ENCODE measurements at regions not wholly inside any gene's neighbourhood (a gene's known extent, or its start where the extent isn't known, plus 50 kb on each side); places are given as distances from the start of the nearest gene placed in this dataset.
"Not testable (repeated sequence)": the region's sequence is repeated elsewhere in the genome, so short reads cannot be mapped to it uniquely, and the experiment has no call there.

DNA sequence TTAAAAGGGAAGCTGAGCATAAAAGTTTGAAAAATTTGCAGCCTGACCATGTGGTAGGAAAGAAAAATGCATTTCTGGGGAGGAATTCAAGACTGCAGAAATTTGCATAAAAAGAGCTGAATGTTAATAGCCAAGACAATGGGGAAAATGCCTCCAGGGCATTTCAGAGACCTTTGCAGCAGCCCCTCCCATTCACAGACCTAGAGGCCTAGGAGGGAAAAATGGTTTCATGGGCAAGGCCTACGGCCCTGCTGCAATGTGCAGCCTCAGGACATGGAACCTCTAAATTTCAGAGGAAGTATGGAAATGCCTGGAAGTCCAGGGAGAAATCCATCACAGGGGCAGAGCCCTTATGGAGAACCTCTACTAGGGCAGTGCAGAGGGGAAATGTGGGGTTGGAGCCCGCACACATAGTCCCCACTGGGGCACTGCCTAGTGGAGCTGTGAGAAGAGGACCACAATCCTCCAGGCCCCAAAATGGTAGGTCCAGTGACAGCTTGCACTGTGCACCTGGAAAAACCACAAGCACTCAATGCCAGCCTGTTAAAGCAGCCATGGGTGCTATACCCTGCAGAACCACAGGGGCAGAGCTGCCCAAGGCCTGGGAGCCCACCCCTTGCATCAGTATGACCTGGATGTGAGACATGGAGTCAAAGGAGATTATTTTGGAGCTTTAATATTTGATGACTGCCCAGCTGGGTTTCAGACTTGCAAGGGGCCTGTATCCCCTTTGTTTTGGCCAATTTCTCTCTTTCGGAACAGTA, 243.8 kb downstream of the DNAJB9 start:
- no peak for DNase-seq (ENCODE audit: low read depth in 2 of 2)

DNA sequence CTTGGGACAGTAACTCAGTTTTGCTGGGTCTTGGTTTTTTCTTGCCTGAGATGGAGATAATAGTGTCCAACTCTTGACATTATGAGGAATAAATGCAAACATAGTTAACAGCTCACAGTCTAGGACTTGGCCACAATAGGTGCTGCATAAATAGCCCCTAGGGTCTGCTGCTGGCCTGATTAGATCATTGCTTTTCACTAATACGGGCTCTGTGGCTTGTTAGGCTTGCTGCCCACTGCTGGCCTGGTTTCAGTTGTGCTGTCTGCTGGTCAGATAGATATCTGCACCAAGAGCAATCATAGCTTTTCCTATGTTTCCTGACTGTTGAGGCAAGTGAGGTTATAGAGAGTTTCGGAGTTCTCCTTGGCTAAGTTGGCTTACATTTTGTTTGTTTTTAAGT, 246.1 kb downstream of the DNAJB9 start:
- DNase-seq (ENCODE audit: low read depth in 2 of 2), result no peak

DNA sequence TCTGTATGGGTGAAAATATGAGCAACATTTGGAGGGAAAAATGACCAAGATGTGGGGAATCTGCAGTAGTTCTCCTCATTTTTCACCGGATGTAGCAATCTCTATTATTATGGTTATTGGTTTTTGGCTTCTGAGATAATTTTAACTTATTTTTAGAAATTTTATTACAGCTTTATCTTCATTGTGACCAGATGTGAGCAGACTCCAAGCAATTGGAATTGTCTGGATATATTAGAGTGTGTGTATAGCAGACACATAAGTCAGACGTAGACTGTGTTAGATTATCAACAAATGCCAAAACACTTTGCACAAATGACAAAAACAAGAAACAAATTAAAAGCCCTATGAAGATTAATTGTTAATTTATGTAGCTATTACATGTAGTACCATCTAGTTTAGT, 249.1 kb downstream of the DNAJB9 start:
- DNase-seq (ENCODE audit: low read depth in 2 of 2), result no peak

DNA sequence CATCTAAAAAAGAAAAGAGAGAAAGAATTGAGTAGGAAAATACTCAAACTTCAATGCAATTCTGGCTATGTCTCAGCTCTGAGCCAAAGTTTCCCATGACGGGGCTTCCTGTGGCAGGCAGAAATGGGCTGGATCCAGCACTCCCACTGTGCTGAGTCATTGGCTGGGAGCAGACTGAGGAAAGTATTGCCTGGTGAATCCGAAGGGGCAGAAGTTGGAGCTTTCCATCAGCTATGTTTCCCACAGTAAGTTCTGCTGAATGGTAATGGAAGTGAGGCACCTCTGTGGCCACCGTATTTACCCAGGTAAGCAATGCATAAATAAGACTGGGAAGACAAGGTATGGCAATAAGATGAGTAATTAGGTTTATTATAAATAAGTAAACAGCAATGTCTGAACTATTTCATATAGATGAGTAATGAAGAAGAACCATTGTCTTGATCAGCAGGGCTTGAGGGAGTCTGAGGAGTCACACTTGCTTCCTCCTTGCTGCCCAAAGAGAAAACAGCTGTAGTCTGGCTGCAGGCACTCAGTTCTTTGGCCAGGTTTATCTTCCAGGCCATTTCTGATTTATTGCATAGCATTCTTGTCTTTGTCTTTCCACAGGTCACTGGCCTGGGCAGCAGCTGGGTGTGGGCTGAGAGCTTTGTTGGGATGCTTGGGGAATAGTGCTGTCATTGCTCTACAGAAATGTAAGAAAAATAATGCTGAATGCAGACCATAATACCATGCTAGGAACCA, 255.3 kb downstream of the DNAJB9 start:
- DNase-seq (ENCODE audit: low read depth in 2 of 2), result no peak

DNA sequence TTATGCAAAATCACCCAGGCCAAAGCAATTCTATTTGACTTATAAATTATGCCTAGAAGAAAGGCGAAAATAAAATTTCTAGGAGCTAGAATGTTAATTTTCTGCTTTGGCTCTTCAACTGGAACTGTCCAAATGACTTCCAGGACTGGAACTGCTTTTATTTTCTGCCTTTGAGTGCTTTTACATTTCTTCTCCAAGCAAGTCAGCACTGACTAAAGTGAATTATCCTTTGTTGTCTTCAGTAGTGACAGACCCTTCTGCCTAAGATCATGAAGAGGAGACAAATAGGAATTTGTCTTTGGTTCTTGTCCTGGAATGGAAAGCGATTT, 255.9 kb downstream of the DNAJB9 start:
- DNase-seq (ENCODE audit: low read depth in 2 of 2), result no peak

DNA sequence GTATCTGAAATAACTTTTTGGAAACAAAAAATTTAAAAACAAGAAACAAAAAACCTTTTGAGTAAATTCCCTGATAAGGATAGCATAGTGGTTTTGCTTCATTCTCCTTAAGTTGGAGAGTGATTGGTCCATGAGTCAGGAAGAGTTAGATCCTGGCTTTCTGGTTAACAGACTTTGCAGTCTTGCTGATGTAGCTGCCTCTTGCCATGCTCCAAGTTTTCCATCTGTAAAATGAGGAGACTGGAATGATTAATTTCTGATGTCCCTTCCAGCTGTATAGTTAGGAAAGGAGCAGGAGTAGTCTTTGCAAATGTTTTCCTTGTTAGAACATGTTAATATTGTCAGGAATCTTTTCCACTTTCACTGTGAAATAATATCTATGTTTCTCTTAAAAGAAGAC, 266.6 kb downstream of the DNAJB9 start:
- DNase-seq (ENCODE audit: low read depth in 2 of 2), result no peak

DNA sequence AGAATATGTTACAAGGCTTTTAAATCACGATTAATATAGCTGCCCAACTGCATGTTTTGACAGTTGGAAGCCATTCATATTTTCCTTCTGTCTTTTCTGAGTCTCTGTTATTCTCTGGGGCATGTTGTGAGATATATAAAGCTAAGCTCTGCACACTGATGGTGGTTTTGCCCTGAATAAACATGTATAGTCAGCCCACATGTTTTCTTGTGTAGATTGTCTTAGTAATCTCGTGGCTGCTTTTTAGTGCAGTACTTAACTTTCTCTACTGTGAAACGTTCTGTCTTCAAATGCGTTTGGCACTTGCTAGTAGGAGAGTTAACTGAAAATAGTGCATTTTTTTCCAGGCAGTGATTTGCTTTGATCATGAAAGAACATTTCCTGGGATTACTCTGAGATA, 268.5 kb downstream of the DNAJB9 start:
- no peak for DNase-seq (ENCODE audit: low read depth in 2 of 2)

DNA sequence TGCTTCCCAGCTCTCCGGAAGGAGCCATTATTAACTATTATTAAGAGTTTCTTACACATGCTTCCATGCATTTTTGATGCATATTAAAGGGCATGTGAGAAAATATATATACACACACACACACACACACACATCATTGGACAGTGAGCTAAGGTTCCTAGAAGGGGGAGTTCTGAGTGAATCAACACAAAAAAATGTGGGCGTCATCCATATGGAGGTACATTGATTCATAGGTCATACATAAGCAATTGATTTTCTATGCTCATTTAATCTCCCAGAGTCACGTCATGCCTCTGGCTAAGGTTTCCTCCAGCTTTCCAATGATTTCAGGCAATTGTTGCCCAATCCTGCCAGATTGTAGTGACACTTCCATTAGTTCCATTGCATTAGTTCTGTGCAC, 269.4 kb downstream of the DNAJB9 start:
- DNase-seq (ENCODE audit: low read depth in 2 of 2), result no peak

DNA sequence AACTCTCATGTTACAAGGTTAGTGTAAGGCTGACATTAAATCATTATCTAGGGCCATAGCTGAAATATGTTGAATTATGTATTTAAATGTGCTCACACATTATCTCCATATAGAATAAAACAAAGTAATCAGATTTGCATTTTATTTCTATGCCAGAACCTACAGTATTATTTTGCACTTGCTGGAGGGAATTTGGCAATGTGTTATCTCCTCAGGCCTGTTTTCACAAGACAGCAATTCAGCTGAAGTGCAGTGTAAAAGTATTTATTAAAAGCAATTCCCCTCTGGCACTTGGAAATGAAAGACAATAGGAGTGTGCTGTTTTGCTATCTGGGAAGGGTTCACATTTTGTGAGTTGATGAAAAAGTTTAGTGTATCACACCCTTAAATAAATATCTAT, 276.3 kb downstream of the DNAJB9 start:
- no peak for DNase-seq (ENCODE audit: low read depth in 2 of 2)

DNA sequence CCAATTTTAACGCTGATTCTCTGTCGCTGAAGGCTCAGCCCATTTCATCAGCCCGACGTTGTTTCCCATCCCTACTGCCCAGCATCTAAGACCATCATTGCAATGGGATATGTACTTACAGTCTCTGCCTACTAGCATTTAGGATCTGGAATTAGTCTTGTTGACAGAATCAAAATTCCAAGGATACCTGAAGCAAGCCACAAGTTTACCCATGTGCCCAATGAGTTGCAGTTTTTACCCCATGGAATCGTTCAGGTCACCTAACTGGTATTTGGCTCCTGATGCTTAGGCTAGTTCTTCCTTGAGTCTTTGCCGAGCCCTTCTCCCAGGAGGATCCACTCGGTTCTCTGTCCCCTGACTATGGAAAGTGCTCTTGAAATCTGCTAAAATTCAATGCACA, 276.8 kb downstream of the DNAJB9 start:
- DNase-seq (ENCODE audit: low read depth in 2 of 2), result no peak

DNA sequence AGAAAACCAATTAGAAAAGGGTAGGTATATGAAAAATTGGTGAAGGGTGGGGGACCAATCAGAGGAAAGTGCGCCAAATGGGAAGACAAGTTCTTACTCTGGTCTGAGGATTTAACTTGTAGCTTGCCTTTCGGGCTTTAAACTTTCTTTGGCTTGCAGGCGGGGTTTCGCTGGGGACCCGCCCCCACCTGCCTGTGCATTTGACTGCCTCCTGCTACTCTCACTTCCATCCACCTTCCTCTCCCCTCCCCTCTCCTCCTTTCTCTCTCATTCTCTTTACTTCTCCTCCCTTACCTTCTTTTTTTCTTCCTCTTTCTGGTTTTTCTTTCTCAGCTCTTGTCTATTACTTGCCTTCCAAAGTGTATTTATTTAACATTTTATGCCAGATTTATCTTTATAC, 278.8 kb downstream of the DNAJB9 start:
- DNase-seq (ENCODE audit: low read depth in 2 of 2), result no peak

DNA sequence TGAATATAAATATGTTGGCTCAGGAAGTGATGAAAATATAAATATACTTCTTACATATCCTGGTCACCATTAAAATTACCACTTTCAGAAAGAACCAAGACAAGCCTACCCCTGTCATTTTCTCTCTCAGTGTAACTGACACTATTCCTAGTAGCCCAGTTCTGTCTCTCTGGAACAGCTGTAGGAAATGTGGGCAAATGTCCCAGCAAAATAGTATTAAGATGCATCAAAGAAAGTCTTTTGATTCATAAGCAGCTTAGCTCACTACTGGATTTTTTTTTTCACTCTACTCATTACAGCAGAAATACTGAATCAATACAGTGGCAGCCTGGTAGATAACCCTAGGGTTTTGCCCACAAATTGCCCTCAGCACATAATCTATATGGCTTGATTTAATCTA, 290.9 kb downstream of the DNAJB9 start:
- DNase-seq (ENCODE audit: low read depth in 2 of 2), result no peak

DNA sequence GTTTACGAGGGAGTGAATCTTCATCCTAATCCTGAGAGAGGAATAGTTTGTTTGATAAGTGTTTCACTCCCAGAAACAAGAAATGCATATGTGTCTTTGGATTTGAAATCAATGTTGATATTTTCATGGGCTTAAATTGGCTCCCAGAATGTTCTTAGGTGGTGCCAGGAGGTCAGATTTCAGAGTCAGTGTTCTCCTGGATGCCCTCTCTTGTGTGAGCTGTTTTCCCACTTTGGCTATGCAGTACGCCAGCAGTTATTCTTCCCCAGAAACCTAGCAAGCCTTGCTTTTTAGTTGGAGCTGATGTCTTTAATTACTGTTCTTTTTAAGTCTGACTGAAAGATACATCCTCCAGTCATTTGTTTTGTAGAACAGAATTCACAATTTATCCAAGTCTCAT, 291.4 kb downstream of the DNAJB9 start:
- no peak for DNase-seq (ENCODE audit: low read depth in 2 of 2)

DNA sequence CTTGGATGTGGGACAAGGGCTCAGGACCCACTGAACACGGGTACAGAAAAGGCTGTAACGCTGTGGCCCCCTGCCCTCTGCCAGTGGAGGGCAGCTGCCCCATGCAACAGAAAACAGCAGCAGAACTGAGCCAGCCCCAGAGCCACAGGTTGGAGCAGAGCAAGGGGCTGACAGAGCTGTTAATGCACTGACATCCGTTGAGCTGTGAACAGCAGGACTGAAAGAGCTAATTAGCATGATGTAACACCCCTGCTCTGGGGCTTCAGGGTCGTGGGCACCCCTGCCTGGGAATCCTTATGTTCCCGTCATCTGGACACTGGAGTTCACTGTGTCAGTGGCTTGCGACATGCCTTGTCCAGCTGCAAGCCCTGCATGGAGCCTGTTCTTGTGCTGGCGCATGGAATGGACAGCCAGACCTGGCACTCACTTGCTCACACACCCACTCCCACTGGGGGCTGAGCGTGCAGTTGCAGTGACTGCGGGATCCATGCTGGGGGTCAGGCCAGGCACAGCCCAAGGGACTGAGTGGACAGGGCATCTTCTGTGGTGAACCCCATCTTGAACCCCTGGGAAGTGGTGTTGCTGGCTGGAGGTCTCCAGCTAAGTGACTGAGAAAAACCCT, 293.7 kb downstream of the DNAJB9 start:
- DNase-seq (ENCODE audit: low read depth in 2 of 2), result no peak

DNA sequence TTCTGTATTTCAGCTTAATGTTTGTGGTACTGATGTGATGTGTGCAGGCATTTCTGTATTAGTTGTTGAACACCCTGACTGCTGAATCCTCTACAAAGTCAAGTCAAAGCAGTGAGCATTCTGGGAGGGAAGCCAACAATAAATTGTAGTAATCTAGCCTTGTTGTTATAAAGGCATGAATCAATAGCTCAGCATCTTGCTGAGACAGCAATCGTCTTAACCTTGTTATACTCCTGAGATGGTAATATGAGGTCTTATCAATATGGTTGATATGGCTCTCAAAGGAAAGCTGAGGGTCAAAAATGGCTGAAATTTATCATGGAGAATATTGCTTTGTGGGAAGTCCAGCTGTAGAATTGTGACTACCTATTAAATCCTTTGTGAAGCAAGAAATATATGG, 299.4 kb downstream of the DNAJB9 start:
- no peak for DNase-seq (ENCODE audit: low read depth in 2 of 2)

DNA sequence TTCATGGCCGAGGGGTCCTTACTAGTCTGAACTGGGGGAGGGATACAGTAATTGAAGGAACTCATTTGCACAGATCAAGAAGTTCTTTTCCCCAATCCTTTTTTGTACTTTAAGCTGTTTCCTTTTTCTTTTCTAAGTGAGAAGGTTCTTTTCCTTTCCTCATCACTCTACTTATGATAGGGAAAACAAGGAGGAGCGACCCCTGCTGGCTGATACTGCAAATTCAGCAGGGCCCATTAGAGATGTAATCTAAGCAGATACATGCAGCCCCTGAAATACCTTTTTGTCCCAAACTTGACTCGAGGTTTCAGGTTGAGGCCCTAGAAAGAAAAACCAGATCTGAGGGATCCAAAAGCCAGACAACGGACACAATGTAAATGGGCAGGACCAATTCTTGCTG, 305.5 kb downstream of the DNAJB9 start:
- DNase-seq (ENCODE audit: low read depth in 2 of 2), result no peak

DNA sequence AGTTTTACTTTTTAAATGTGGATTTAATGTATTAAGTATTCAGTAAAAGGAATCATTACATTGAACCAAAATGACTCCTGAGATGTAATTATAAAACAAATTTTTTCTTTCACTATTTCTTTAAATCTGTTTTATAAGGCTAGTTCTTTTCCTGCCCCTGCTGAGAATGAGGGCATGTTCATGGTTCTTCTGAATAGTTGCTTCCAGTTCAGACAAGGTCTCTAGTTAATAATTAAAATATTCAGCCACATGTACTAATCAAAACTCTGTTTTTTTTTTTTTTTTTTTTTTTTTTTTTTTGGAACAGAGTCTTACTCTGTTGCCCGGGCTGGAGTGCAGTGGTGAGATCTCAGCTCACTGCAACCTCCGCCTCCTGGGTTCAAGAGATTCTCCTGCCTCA, 321.2 kb downstream of the DNAJB9 start:
- no peak for DNase-seq (ENCODE audit: low read depth in 2 of 2)

DNA sequence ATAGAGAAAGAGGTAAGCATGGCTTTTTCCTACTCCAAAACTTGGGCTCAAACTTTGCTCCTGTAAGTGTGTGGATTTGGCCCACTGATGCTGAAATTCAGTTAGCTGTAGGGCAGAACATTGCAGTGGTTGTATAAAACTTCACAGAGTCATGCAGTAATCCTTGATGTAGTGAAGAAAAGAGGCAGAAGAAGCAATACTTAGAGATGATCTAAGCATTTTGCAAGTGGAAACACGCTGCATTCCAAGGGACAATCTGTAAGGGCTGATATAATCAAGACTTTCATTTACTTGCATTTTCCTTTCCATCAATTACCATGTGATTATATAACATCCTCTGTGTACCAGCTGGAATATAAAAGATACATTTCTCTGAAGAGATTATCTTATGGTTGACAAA, 338.8 kb downstream of the DNAJB9 start:
- no peak for DNase-seq (ENCODE audit: low read depth in 2 of 2)

DNA sequence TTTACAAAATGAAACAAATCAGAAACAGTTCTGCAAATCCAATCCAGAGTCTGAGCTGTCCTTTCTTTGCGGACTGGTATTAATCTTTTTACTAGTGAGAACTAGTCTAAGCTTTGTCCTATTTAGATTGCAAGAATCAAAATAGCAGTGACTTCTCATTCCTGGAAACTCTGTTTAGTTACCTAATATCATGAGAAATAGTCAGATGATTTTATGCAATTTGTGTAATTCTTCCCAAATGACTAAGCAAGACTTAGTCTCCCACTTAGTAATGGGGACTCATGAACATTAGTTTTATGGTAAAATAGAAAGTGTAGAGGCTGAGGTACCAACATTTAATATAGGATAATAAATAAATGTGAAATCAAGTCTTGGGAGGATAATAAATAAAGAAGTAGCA, 341.3 kb downstream of the DNAJB9 start:
- no peak for DNase-seq (ENCODE audit: low read depth in 2 of 2)

DNA sequence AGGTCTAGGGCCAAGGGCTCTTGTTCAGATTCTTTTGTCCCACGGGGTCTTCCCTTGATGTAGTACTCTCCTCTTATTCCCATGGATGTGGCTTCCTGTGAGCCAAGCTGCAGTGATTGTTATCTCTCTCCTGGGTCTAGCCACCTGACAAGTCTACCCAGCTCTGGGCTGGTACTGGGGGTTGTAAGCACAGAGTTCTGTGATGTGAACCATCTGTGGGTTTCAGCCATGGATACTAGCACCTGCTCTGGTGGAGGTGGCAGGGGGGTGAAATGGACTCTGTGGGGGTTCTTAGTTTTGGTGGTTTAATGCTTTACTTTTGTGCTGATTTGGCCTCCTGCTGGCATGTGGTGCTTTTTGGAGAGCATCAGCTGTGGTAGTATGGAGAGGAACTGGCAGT, 350.8 kb downstream of the DNAJB9 start:
- no peak for DNase-seq (ENCODE audit: low read depth in 2 of 2)

DNA sequence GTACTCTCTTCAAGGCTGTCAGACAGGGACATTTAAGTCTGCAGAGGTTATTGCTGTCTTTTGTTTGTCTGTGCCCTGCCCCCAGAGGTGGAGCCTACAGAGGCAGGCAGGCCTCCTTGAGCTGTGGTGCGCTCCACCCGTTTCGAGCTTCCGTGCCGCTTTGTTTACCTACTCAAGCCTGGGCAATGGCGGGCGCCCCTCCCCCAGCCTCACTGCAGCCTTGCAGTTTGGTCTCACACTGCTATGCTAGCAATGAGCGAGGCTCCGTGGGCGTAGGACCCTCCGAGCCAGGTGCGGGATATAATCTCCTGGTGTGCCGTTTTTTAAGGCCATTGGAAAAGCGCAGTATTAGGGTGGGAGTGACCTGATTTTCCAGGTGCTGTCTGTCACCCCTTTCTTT, 373.4 kb downstream of the DNAJB9 start:
- not testable (repeated sequence) for DNase-seq (ENCODE audit: low read depth in 2 of 2)

DNA sequence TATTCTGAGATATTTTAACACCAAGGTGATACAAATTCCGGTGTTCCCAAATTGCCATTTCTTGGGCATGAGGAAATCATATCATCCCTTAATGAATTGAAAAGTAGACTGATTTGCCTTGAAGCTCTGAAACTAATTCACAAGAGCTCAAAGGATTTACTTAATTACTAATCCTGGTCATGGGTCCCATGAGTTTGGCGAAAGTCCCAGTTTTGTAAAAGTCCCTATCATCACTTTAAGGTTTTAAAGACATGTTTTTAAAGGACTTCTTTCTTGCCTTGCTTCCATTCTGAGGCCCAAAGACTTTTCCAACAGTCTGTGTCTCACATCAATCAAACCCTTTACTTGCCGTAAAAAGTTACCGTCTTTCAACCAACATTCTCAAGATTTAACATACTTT, 377.9 kb downstream of the DNAJB9 start:
- no peak for DNase-seq (ENCODE audit: low read depth in 2 of 2)

DNA sequence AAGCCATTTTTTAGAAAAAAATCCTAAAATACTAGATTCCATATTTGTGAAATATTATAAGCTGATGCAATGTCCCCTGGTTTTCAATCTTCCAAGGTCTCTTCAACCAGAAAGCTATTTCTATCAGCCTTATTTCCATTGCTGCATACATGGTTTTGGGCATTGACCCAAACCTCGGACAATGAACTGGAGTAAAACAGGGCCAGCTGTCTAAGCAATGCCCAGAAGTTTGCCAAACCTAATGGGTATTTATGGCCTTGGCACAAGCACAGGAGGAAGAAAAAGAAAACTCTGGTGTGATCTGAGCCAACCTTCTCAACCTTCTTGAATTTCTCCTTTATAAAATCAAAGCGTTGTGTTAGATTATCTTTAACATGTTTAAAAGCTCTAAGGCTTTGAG, 402.3 kb downstream of the DNAJB9 start:
- DNase-seq (ENCODE audit: low read depth in 2 of 2), result no peak

Measured in stimulated activated CD8-positive, alpha-beta memory T cell treated with anti-CD3 and anti-CD28 coated beads, Interleukin-15, amount 100 ng/mL, for 48 hours (primary cell).